Lung microvascular endothelial cell (primary cell): ENCODE measurements at regions not wholly inside any gene's neighbourhood (a gene's known extent, or its start where the extent isn't known, plus 50 kb on each side); places are given as distances from the start of the nearest gene placed in this dataset.

Experiments used
- DNase-seq, 2 donors: peaks; one replicate each; pipeline versions ENCODE4 v3.0.0 to v3.0.0-alpha.2; 2010; ENCODE audit warnings: low read depth in 2 of 2

DNA sequence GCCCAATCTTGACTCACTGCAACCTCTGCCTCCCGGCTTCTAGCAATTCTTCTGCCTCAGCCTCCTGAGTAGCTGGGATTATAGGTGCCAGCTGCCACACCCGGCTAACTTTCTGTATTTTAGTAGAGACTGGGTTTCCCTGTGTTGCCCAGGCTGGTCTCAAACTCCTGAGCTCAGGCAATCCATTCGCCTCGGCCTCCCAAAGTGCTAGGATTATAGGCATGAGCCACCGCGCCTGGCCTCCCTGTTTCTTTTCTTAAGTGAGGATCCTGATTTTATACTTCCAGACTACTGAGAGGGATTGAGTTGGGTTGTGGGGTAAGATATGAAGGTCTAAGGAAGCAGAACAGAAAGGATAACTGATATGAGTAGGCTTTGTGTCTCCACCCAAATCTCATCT, 106.8 kb downstream of the CNTN3 start:
- DNase-seq, result no peak

DNA sequence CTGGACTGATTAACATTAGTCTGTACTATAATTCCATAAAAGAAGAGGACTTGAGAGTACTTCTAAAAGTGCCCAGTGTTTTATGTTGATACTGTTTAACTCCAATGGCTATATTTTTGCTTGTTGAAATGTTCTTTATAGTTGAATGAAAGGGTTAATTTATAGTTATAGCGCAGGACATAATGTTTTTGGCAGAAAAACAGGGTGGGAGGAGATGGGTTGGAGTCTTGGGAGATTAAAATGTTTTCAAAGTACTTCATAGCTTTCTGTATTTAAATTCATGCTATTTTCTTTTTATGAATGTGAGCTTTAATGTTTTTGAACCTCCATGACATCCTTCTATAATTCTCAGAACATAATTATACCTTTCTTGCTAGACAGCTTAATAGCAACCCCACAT, 108.2 kb downstream of the CNTN3 start:
- no peak for DNase-seq

DNA sequence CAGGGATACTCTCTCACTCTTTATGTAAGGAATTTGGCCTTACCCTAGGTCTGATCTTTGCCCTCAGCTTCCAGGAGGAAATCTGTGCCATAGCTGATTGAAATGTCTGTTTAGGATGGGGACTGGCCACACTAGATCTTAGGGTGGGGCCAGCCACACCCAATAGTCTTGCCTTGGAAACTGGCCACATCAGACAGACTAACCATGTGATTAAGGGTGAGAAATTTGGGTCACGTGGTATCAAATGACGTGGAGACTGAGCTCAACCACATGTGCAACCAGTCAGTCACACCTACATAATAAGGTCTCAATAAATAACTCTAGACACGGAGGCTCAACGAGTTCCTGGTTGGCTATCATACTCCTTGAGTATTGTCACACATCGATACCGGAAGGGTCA, 113.5 kb downstream of the CNTN3 start:
- no peak for DNase-seq

DNA sequence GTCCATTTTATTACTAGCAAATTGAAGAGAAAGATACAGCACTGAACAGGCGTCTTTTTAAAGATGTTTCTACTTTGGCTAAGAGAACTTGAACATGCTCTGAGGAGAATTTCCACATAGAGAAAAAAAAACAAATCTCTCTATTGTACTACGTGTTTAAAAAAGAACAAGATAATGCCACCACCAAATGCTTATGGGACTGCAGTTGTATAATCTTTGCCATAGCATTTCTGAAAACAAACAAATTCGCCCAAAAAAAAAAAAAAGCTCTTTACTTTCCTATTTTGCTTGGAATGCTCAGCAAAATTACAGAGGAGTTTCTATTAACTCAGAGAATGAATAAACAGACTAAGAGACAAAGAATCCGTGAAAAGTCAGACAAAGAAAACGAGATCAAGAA, 114.2 kb downstream of the CNTN3 start:
- DNase-seq, result no peak

DNA sequence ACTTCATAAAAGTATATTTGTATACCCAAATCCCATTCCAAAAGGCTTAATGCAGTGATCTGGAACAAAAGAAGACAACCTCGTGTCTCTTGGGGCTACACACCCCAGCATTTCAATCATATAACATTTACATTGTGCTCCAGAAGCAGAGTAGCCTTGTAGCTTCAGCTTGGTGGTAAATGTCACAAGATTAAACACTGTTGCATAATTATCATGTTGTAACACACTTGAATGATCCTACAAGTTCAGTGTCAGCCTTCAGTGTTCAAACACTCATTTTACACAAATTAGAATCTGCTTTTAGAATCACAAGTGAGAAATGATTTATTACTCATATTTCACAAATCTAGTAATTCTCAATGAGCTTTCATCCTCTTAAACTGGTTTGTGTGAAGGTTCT, 122.6 kb downstream of the CNTN3 start:
- no peak for DNase-seq

DNA sequence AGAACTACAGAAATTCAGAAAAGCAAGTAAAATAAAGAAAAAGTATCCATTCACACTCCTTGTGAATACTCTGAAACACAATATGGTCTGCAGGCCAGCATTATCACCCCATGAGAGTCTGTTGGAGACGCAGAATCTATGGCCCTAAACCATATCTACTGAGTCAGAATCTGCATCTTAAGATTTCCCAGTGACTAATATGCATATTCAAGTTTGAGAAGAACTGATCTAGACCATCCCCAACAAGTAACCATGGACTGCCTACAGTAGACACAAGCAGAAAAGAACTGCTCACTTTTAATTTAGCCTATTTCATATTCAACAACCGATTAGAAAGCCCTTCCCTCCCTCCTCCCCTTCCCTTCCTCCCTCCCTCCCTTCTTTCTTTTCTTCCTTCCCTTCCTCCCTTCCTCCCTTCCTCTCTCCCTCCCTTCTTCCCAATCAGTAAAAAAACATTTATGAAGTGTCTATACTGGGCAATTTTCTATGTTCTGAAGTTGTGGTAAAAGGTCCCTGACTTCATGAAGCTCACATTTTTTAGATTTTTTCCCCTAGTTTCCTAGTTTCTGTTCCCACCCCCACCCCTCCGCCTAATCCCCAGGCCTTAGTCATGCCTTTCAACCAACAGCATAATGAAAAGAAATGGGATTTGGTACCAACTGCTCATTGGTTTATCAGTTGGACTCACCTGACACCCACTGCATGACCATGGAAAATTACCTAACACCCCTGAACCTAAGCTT, 125.2 kb downstream of the CNTN3 start:
- no peak for DNase-seq

DNA sequence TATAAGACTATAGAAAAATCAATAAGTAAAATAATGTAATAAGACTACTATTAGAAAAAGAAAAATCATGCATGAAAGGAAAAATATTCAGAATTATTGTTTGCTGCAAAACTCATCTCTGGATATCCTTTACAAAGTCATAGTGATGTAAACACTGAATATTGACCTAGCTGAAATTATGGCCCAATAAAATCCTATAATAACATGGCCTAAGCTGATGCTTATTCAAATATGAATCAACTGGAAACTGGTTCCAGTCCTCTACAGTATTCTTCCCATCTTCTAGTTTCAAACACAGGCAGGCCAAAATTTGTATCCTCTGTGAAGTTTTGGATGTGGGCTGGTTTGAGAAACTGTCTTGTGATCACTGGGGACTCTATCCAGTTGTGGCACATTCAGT, 134.5 kb downstream of the CNTN3 start:
- no peak for DNase-seq

DNA sequence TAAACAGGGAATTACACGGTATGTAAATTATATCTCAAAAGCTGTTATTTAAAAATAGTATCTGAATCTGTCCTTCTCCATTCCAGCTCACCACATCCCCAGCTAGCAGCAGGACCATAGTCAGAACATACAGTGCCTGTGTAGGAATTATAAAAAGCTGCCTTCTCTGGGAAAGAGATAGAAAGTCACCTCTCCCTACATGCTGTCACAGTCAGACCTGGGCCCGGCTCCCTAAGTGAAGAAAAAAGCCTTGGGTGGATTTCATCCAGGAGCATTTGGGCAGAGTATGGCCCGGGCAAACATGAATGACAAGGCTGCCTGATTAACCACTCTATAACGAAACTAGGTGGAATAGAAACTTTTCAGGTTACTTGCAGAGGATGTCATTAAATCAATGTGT, 144.1 kb downstream of the CNTN3 start:
- DNase-seq, result no peak

DNA sequence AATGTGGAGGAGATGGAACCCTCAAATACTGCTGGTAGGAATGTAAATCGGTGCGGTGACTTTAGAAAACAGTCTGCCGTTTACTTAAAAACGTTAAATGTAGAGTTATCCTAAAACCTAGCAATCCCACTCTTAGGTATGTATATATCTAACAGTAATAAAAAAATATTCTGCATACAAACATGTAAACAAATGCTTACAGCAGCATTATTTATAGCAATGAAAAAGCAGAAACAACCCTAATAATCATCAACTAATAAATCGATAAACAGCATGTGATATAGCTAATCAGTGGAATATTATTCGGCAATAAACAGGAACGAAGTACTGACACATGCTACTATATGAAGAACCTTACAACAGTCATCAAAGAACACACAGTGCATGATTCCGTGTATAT, 144.7 kb downstream of the CNTN3 start:
- DNase-seq, result no peak

DNA sequence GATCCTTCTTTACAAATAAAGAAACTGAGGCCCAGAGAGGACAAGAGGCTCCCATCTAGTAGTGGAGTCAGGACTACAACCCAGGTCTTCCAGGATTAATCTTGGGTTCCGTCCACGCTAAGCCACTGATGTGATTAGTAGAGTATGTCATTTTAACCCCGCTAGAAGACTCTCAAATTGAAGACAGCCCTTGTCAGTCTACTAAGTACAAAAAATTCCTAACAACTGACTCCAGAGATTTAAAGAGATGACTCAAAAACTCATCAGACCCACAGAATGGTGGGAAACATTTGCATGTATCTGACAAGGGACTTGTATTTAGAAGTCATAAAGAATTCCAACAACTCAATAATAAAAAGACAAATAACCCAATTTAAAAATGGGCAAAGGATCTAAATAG, 145.3 kb downstream of the CNTN3 start:
- DNase-seq, result no peak

DNA sequence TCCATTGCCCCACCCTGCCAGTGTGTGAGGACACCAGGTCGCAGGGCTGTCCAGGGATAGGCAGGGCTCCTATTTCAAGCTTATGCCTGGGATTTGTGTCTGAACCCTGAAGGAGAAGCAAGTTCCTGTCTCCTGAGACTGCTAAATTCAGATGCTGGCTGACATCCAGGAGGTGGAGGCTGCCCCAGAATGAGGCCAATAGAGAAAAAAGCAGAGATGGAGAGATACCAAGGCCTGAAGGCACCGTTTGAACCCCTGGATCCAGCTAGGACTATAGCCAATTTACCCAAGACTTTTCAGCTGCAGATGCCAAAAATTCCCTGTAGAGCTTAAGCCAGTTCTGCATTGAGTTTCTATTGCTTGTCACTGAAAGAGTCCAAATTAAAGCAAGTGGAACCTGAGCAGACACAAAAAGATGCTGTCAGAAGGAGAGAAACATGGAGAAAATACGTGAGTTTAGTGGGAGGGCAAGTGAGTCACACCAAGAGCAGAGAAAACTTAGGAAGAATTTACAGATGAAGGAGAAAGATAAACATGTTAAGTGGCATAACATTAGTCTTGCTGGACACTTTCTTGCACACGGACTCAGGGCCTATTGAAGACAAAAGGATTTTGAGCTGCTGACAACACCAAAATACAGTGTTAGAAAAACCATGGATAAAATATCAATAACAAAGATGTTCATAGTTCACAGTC, 148.6 kb downstream of the CNTN3 start:
- no peak for DNase-seq

DNA sequence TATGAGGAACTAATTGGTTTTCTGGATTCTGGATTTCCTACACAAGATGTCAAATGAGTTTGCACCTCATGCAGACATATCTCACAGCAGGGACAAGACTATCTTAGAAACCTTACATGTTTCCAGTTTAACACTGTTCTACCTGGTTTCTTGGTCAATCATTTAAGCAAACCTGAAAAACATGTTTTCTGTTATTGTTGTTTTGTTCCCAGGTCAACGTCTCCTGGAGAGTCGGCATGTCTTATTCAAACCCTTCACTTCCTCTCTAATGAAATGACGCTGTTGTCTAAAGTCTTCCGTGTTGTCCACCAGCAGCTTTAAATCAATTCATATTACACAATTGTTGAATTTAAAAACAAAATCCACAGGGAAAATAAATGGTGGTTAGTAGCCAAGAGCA, 150.9 kb downstream of the CNTN3 start:
- DNase-seq, result no peak

DNA sequence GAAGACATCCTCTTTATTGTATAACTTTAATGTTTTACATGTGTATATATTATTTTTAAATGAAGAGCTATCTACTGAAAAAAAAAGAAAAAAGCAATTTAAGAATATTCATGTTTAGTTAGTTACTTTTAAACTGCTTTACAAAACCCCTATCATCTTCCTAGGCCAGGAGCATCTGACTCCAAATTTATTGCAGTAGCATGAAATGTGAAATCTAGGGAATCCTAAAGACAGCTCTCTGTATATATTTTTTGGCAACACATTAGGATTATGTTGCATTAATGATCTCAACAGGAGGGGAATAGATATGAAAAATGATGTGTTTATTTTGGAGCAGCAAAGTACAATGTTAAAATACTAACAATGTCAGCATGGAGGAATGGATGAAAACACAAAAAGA, 158.3 kb downstream of the CNTN3 start:
- DNase-seq, result no peak

DNA sequence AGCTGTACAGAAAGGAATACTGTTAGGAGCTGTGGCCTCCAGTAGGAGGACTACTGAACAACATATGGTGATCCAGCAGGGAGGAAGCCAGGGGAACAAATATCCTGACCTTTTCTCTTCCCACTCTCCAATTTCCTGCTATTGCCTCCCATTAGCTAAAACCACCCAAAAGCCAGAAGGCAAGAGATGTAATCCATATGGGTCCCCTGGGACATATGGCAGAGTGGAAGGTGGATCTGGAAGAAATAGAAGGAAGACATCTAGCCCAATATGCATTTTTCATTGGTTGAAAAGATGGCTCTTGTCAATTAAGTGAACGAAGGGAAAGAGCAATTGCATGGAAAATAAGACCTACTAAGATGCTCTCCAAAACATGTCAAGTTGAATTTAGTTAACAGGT, 167.2 kb downstream of the CNTN3 start:
- no peak for DNase-seq

DNA sequence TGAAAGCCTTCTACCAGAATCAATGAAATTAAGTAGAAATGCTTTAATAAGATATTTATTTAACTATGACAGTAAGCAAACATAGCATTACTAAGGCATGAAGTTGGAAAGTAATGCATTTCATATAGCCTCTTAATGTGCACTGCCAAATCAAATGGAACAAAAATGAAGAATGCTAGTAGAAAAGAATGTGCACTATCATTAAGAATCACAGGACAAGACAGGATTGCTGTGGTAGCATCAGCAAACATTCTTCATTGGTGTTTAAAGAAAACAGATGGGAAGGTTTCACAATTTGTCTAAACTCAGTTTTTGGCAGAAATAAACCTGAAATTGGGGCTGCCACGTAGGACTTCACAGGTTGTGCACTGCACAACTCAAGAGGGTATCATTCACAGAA, 168.9 kb downstream of the CNTN3 start:
- no peak for DNase-seq

DNA sequence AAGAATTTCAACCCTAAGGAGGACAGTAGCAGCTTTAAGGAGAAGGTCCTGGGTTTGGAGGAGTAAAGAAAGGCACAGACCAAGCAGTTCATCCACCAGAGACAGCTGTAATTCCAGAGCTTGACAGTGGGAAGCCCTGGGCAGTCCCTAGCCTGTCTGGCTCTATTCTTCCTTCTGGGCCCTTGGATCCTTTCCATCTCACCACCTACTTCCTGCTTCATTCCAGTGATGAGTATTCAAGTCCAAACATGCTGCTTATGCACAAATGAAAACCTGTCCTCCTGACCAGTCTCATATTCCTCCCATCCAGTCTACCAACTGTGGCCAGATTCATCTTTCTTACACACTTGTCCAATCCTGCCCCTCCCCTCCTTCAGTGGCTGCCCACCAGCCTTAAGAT, 171.4 kb downstream of the CNTN3 start:
- no peak for DNase-seq

DNA sequence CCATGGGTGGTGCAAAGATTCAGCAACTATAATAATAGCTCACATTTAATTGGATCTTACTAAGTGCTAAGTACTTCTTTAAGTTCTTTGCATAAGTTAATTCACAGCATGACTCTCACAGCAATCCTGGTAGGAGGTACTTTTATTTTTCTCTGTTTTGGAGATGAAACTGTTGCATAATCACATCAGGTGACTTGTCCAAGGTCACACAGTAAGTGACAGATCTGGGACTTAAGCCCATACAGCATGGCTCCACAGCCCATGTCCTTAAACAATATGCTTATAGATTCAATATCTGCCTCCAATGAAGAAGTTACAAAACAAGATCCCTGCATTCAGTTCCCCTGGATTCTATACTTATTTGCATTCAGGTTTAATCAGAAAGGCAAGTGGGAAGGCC, 171.8 kb downstream of the CNTN3 start:
- no peak for DNase-seq

DNA sequence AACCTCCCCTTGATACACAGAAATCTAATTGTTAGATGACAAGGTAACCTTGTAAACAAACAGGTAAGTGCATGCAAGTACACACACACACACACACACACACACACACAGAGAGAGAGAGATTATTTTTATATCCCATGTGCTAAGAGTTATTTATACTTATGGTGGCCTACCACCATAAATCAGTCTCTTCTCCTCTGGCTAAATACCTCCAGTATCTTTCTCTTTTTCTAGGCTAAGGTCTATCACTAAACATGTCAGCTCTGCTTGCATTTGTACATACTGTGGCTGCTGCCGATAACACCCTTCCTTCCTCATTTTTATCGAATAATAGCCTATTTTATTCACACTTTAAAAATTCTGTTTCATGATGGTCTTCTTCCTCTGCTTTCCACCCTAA, 172.4 kb downstream of the CNTN3 start:
- DNase-seq, result no peak

DNA sequence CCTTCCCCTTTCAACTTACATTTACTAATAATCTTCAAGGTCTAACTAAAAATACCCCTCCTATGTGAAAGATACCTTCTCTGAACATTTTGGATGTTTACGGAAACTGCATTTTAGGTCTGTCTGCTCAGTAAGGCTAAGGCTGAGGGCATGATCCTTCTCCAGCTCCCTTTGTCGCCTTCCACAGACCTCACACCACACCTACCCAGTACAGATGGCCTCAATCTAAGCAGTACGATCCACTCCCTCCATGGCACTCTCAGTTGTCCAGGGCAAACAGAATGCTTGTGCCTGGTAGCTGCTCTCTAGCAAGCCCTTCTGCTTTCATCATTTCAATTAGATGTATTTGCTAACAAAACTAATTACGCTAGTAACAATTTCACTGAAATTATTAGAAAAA, 178.3 kb downstream of the CNTN3 start:
- no peak for DNase-seq

DNA sequence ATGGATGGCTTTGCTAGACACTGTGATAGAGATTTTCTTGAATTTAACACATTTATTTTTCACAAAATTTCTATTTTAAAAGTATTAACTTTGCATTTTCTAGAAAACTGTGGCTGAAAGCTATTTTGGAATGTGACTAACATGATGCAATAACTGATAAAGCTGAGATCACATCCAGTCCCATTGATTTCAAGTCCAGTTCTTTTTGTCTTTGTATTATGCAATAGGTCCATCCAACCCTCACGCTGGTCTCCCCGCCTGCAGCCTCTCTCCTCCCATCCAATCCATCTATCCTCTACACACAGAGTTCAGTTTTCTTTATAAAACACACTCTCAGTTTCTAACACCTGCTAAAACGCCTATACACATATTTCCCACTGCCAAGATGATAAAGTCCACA, 178.8 kb downstream of the CNTN3 start:
- no peak for DNase-seq

DNA sequence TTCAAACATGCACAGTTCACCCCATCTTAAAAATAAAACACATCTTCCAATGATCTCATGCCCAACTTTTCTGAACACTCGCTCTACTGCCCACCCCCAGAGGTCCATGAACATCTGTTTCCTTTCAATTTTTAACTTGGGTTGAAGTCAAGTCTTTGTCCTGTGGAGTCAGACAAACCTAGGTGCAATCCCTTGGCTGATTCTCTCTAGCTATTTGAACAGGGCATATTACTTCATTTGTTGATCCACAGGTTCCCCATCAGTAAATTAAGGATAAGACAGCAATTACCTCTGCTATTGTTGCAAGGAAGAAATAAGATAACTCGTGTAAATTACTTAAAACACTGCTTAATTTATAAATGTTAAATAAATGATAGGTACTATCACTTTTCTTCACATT, 180.1 kb downstream of the CNTN3 start:
- DNase-seq, result no peak

DNA sequence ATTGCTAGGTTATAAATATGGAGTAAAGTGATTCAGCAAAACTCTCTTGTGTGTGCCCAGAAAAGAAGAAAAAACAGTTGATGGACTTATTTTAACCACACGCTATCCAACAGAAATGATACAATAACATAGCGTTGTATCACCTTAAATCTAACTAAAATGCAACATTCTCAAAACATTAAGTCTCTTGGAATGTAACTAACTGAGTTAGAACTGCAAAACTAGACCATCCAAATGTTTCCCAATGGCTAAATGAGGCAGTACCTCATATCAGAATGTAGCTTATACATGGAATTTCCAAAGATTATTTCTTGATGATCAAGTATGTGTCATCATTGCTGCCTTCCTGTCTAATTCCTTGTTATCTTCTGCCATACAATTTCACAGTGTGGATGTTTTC, 187.9 kb downstream of the CNTN3 start:
- no peak for DNase-seq

DNA sequence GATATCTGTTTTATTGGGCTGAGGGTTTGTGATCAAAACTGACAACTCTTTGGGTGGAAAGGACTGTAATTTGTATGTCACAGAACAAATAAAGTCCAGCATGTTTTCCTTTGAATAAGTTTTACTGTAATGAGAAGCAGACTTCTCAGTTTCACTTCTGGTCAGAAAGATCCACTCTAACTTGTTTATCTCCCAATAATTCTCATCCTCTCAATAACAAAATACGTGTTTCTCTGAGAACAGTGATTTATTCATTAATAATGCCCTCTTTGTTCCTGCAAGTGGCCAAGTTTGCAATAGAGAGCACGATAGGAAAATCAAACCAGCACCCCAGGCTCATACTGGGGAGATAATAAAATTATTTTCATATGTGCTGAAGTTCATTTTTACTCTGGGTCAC, 190.6 kb downstream of the CNTN3 start:
- DNase-seq, result no peak
